ENCODE measurements at regions not wholly inside any gene's neighbourhood (a gene's known extent, or its start where the extent isn't known, plus 50 kb on each side); places are given as distances from the start of the nearest gene placed in this dataset.

- TF ChIP-seq TCF7L2 (IDR thresholded peaks at IDR 0.05; ENCODE audit: low read depth, low read length) (no peak), KLF1 (tag; IDR thresholded peaks at IDR 0.05) (no peak), FOXP4 (CRISPR knock-in tag; IDR thresholded peaks at IDR 0.05; ENCODE audit: borderline replicate concordance) (no peak), CTCF (IDR thresholded peaks at IDR 0.05 in 2 of 3, conservative IDR thresholded peaks at IDR 0.05 in 1 of 3; ENCODE audit: insufficient read depth in 2 of 3, low read depth in 1 of 3, low read length in 3 of 3) (no peak), ZBTB49 (CRISPR knock-in tag; IDR thresholded peaks at IDR 0.05; ENCODE audit: borderline replicate concordance) (no peak), USF2 (CRISPR knock-in tag; IDR thresholded peaks at IDR 0.05) (no peak), NRF1 (conservative IDR thresholded peaks at IDR 0.05 in 1 of 2, IDR thresholded peaks at IDR 0.05 in 1 of 2) (no peak), FOXK2 (conservative IDR thresholded peaks at IDR 0.05 in 1 of 2, IDR thresholded peaks at IDR 0.05 in 1 of 2; ENCODE audit: low read depth in 2 of 2) (no peak), HMG20B (CRISPR knock-in tag; IDR thresholded peaks at IDR 0.05) (no peak), MYC (IDR thresholded peaks at IDR 0.05; ENCODE audit: low read depth, low read length) (no peak), MYC (CRISPR knock-in tag; IDR thresholded peaks at IDR 0.05; ENCODE audit: borderline replicate concordance, low read depth) (no peak), ZNF79 (CRISPR knock-in tag; IDR thresholded peaks at IDR 0.05; ENCODE audit: low read depth) (no peak), ZNF695 (CRISPR knock-in tag; IDR thresholded peaks at IDR 0.05) (no peak), POLR2AphosphoS5 (IDR thresholded peaks at IDR 0.05; ENCODE audit: control insufficient read depth, insufficient read depth, low read depth, low read length) (no peak)
Measured at GRCh38 chr15:96540283-96540682, 209.8 kb downstream of the NR2F2 start.

All from K562 (cell line).